Kidney tubule cell (primary cell): ENCODE measurements at regions not wholly inside any gene's neighbourhood (a gene's known extent, or its start where the extent isn't known, plus 50 kb on each side); places are given as distances from the start of the nearest gene placed in this dataset.
"Not testable (repeated sequence)": the region's sequence is repeated elsewhere in the genome, so short reads cannot be mapped to it uniquely, and the experiment has no call there.

ENCODE experiments used
- DNase-seq: peaks from one replicate; pipeline ENCODE4 v3.0.0-alpha.2; 2018; ENCODE audit warnings: low spot score

DNA sequence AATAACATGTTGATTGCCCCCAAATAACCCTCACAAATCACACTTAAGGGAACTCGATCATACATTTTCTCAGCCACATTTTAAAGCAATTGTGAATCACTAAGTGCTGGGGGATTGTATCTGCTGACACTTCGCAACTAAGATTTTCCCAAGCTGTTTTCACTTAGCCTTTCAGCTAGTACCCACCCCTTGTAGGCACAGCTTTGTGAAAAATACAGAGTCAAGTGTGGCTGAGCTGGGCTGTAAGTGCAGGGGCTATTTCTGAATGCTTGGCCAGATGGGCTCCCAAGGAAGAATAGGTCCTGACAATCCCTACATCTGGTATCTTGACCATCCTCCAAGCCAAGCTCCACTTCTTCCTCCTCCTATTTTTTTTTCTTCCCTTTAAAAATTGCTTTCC, 289.2 kb upstream of the NMUR2 start:
- no peak for DNase-seq

DNA sequence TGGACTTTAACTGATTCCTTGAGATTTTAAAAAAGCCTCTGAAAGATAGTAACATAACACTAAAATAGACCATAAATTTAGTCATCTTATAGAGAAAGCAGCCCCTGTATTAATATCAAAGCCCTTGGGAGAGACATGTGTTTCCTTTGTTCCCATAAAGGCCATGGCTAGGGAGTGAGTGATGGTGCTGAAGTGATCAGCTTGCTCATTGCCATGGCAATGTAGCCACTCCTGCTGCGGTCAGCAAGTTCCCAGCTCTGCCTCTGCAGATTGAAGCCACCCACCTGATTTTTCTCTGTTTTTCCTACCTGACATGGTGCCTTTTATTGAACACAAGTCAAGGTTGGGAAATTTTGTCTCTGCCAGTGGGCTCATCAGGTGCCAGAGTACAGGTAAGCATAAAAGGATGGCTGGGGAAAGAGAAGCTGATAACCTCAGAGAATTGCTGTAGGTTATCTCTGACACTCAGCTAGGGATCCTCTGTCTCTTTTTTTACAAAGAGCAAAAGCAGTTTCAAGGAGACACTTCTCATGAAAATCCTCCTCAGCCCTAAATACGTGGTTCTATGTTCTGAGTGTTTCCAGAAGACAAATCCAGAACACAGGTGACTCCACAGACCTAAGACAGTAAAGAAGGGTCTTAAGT, 296.3 kb upstream of the NMUR2 start:
- no peak for DNase-seq

DNA sequence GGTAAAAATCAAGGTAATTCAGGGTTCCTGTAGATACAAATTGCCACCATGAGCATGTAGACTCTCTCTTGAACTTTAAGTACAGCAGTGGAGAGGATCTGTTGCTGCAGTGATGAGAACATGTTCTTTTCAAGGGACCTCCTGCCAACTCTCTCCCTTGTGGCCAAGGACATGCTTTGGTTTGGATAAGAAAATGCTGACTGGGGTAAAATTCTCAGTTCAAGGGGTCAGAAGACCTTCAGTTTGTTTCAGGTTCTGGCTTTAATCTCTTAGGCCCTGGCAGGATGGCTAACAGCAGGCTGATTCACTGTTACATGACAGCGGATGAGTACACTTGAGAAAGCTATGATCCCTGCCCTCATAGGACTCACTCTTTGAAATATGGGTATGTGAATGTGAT, 299.2 kb upstream of the NMUR2 start:
- DNase-seq = no peak

DNA sequence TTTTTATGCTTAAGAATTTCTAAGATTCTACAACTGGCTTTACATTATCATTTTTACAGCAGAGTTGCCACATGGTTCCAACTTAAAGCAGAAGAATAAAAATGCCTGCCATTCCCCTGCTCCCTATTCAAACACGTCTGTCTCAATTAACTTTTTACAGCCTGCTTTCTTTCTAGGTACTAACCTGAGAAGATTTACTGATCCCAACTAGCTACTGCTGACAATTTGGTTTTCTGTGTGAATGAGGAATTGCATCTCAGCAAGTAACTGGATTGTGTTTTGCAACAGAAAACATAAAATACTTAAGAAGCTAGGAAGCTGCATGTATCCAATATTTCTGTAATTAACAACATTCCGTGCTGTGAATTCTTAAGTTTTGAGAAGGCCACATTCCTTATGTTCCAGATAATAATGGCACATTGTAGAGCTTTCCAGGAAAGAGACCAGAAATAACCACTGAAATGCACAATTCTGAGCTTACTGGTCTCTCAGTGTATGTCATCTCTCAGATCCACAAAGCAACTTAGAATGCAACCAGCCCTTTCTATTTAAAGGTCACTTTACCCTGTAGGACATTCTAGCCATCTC, 306.8 kb upstream of the NMUR2 start:
- no peak for DNase-seq

DNA sequence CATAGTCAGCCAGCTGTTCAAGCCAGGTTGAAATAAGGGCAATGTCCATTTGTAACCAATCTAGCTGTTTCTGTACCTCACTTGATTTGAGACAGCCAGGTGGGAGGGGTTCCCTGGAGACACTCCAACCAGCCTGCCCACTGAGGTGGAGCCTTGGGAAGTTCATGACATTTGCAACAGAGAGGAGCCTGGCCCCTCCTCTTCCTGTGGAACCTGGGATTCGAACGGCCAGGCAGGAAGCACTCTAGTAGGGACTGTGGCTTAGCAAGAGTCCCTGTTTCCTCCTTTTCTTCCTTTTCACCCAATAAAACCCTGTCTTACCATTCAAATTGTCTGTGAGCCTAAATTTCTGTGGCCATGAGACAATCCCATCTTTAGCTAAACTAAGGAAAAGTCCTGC, 312.3 kb upstream of the NMUR2 start:
- DNase-seq = no peak

DNA sequence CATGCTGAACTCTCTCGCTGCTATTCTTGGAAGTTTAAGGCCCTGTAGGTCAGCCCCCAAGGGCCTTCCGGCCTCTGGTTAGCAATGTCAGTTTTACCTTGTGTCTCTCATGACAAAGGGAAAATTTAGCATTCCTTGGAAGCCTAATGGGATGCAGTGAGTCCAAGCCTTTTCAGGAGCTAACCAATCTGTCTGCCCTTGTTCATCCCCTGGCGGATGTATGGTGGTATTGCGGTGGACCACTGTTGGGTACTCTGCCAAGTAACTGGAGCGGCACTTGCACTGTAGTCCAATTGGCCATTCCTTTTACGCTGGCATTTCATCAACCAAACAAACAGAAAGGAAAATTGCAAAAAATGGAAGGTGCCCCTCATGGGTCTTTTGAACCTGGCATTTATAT, 318.4 kb upstream of the NMUR2 start:
- no peak for DNase-seq

DNA sequence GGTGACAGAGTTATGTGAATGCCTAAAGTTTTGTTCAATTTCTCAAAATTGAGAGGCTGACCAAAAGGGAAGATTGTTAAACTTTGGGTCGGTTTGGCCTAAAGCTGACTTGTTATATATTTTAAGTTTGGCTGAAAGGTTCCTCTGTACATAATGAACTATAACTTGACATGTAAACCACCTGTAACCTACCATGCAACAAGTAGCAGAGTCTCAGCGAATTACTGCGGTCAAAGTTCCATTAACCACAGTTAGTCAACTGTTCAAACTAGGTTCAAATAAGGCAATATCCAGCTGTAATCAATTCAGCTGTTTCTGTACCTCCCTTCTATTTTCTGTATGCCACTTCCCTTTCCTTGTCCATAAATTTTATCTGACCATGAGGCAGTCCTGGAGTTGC, 325.1 kb upstream of the NMUR2 start:
- DNase-seq = no peak

DNA sequence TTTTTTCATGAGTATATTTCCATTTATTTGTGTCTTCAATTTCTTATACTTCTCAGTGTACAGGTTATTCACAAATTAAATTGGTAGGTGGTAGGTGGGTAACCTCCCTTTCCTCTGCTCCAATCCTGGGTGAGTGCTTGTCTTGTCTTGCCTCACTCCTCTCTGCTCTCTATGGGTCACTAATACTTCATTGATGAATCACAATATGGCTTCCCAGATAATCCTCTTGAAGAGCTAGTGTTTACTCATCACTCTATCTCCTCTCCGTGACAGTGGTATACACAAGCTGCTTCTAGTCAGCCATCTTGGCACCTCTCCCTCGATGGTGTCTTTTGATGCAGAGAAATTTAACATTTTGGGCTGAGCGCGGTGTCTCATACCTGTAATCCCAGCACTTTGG, 331.8 kb upstream of the NMUR2 start:
- DNase-seq = no peak

DNA sequence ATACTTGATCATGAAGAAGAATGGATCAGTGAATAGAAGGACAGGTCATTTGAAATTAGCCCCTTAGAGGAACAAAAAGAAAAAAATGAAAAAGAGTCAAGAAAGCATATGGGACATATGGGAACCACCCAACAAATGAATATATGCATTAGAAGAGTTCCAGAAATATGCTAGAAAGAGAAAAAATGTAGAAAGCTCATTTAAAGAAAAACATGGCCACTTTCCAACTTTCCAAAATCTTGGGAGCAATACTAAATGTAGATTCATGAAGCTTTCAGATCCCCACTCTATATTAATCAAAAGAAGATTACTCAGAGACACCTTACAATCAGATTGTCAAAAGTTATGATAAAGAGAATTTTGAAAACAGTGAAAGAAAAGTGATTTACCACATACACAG, 334.8 kb upstream of the NMUR2 start:
- no peak for DNase-seq

DNA sequence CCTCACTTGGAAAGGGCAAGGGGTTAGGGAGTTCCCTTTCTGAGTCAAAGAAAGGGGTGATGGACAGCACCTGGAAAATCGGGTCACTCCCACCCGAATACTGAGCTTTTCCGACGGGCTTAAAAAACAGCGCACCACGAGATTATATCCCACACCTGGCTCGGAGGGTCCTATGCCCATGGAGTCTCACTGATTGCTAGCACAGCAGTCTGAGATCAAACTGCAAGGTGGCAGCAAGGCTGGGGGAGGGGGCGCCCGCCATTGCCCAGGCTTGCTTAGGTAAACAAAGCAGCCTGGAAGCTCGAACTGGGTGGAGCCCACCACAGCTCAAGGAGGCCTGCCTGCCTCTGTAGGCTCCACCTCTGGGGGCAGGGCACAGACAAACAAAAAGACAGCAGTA, 336.0 kb upstream of the NMUR2 start:
- DNase-seq = not testable (repeated sequence)

DNA sequence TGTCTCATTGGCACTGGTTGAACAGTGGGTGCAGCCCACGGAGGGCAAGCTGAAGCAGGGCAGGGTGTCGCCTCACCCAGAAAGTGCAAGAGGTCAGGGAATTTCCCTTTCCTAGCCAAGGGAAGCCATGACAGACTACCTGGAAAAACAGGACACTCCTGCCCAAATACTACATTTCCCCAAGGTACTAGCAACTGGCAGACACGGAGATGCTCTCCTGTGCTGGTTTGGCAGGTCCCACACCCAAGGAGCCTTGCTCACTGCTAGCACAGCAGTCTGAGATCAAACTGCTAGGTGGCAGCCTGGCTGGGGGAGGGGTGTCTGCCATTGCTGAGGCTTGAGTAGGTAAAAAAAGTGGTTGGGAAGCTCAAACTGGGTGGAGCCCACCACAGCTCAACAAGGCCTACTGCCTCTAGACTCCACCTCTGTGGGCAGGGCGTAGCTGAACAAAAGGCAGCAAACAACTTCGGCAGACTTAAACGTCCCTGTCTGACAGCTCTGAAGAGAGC, 382.7 kb upstream of the NMUR2 start:
- not testable (repeated sequence) for DNase-seq

DNA sequence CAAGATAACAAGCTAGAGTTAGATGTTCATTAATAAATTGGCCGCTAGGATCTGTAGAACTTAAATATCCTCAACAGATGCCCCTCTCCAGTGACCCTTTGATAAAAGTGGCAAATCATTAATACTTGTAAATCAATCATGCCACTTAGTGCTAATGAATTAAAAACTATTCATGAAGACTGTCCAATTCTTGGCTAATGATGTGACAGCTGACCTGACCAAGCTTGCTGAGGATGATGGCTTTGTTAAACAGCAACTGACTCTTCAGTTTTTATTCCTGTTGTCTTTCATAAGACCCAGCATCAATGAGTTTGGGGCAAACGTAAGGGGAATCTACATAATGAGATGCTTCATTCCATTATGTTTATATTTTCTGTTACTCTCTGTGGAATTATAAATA, 396.8 kb upstream of the NMUR2 start:
- no peak for DNase-seq

DNA sequence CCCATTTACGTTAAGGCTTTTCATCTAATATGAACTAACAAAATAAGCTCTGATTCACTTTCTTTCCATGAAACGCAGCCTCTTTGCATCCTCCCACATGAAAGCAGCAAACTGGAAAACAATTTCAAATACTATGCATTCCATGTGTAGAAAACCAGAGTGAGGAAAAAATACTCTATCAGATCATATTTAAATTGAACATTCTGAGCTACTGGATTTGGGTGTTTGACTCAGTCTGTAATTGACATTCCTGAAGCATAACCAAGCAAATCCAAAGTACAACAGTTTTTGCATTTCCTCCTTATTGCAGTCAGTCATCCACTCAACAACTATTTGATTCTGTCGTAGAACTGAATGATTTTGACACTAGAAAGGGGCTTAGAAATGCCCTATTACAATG, 399.1 kb upstream of the NMUR2 start:
- DNase-seq = peak; percentile 50

DNA sequence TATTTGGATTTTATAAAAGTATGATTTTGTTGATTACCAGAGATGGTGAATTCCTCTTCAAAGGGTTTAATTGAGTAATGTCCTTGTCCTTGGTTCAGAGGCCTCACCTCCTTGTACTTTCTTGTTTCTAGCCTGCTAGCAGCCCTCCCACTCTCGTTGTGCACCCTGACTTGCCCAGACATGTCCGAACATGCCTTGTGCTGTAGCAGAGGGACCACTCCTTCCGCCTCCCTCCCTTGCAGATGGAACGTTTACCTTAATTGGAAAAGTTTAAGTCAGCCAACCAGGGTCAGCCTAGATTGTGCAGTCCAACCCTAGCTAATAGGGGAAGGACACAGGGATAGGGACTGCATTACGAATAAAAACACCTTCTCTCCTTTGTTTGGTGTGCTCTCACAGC, 406.9 kb upstream of the NMUR2 start:
- no peak for DNase-seq

DNA sequence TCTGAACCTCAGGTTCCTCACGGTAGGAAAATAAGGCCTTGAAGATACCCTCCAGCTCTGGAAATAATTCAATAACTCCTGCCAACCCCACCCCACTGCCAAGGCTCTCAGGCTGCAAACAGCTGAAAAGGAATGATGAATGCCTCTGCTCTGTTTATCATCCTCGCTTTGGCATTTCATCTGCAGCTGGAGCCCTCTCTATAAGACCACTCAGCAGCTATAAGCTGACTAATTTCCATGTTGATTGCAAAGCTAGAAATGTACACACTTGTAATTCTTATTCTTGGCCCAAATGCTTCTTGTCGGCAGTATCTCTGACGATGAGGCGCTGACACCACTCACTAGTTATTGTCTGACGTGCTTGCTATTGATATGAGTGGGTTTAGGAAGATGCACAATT, 408.4 kb upstream of the NMUR2 start:
- no peak for DNase-seq

DNA sequence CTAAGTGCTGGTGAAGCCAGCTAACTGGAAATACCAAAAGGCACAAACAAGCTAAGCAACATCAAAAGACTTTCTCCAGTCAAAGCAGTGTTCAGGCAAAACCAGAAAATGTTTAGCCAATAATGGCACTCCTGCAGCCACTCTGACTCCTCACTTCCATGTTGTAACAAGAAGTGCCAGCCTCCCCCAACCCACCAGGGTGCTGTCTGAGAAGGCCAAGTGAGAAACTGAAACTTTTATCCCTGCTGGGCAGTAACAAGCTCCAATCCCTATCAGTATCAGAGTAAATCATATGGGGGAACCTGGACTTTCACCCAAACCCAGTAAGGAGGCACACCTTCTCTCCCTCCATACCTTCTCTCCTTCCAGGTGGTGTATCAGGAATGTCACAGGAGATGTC, 414.8 kb upstream of the NMUR2 start:
- DNase-seq = no peak

DNA sequence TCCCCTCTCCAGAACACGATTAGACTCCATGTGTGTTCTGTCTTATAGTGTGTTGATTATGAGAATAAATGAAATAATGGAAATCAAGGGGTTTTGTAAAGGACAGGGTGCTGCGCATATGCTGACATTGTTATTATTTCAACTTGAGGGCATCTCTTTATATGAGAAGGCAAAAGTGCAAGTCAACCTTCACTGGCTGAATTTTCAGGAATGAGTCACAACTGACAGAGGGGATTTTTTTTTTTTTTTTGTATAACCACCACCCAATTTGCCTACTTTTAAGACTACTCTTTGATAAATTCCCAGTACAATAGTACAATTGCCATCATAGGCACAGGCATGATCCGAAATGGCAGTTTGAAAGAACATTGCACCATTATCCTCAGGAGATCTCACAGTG, 419.2 kb upstream of the NMUR2 start:
- DNase-seq = no peak

DNA sequence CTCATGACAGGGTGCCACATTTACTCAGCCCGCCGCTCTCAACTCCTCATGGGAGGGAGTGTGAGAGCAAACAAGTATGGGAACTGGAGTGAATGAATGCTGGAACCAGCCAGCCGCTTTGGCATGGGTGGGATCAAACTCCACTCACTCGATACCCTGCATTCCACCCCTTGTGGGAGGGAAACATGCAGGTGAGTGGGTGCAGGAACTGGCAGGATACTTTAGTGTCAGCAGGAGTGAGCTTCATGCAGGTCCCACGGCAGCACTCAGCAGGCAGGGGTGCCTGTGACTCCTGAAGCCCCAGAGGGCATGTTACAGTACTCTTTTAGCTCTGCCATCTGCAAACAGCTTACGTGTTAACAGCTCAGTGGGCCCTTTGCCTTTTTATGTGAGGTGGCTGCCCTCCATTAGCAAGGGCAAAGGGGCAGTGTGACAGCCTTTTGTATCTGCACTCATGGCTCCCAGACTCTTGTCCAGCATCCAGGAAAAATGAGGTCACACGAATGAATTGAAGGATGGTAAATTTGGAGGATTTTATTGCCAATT, 433.2 kb upstream of the NMUR2 start:
- DNase-seq = no peak

DNA sequence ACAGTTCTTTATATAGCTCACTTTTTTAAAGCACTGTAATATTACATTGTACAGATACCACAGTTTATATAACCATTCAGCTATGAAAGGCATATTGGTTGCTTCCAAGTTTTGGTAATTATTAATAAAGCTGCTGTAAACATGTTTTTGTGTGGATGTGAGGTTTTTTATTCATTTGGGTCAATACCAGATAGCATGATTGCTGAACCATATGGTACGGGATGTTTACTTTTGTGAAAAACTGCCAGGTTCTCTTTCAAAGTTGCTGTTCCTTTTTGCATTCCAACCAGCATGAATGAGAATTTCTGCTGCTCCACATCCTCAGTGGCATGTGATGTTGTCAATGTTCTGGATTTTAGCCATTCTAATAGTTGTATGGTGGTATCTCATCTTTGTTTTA, 439.6 kb upstream of the NMUR2 start:
- DNase-seq = no peak

DNA sequence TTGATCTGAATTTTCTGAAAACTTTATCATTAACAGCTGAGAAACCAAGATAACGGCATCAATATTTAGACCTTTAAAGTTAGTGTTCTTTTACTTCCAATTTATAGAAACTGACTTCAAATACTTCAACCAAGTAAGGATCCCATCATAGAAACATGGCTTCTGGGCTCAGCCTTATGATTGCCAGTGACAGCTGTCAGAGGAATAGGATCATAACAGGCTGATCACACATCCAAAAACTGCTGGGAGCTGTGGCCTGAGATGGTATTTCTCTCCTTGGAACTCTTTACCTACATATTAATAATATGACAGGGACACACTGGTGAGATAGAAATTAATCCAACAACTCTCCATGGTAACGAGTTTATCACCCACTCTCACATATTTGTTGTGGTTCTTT, 448.3 kb upstream of the NMUR2 start:
- DNase-seq = no peak

DNA sequence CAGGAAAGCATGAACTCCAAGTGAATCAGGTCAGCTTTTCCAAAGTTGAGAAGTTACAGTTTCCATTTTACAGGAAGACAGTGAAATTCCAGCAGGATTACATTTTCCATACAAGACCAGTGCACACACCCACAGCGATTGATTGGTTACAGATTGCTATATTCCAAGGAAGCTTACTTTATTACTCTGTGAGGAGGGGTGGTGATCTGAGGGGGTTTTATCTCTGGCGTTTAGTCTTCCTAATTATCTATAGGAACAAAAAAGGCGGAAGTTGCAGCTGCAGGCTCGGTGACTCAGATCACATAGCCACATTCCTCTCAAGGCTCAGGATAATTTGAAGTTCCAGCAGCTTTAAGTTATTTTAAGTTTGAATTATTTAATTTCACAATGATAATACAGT, 450.4 kb upstream of the NMUR2 start:
- DNase-seq = no peak

DNA sequence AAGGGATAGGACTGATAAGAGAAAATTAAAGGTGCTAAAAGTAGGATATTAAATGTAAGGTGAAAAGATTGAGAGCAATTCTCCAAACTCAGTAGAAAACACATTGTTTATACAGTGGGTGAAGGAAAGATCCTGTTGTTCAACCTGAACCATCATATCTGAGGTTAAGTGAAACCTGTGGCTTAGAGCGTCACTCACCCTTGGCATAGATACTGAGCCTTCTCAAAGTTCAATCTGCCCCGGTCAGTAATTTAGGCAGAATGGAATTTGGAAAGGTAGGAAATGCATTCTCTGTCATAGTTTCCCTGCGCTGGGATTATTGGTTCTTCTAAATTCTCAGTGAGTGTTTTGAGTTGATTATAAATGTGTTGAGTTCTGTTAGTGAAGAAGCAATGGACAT, 456.2 kb upstream of the NMUR2 start:
- DNase-seq = no peak

DNA sequence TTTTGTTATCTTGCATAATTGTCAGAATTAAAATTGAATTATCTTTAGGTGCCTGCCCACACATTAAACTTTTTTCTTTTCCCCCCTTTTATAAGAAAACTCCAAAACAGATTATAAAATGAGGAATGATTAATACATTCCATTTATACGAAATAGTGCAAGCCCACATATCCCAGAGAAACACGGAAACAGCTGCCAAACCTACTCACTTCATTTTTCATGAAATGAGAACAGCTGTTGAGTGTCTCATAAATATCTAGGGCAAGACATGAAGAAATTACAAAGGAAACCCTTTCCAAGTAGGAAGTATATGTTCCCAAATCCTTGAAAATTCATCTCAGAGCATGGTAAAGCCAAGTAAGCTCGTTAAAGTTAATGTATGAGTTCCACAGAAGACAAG, 459.4 kb upstream of the NMUR2 start:
- DNase-seq = no peak

DNA sequence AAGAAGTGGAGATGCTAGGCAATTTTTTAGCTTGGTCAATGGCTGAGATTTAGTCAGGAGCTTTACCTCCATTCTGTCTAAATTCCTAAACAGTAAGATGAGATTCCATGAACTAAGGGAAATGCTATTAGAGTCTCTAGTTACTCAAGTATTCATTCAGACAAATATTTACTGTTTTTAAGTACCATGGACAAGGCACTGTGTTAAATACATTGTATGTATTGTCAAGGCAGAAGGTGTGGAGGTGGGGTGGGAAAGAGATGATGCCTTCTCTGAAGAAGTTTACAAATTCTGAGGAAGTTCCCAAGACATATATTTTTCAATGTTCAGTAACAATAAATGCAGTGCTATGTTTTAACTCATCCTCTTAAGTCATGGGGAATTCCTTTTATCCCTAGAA, 459.9 kb upstream of the NMUR2 start:
- no peak for DNase-seq
